Thoracic aorta (tissue), 2 donors: ENCODE measurements at regions not wholly inside any gene's neighbourhood (a gene's known extent, or its start where the extent isn't known, plus 50 kb on each side); places are given as distances from the start of the nearest gene placed in this dataset.
A peak's percentile ranks its signal among the peaks of the same experiment; 100 is the strongest.

Source experiments
- ATAC-seq: fragments of 150-250 bp; one replicate; pipeline ENCODE4 v1.8.0; 2017; ENCODE audit warnings: low read depth; ENCODE audit not compliant: insufficient number of reproducible peaks, low FRiP score
- DNase-seq: peaks from one replicate; pipeline ENCODE4 v3.0.0-alpha.2; 2020; ENCODE audit warnings: low spot score
- H3K27ac ChIP-seq, 2 donors: fragments of 200-600 bp; sonication (generic); 1 replicate in 1 of 2; 2 replicates in 1 of 2; pipeline ENCODE4 v1.5.1; 2016; ENCODE audit warnings: mild to moderate bottlenecking in 2 of 2, moderate library complexity in 2 of 2
- H3K27me3 ChIP-seq: fragments of 200-600 bp; sonication (generic); replicated peaks from 2 replicates; pipeline ENCODE4 v1.6.0; 2016; ENCODE audit warnings: mild to moderate bottlenecking; ENCODE audit not compliant: insufficient read depth
- H3K36me3 ChIP-seq: fragments of 200-600 bp; sonication (generic); one replicate; pipeline ENCODE4 v1.5.1; 2016
- H3K4me1 ChIP-seq, 2 donors: fragments of 200-600 bp; sonication (generic); 1 replicate in 1 of 2; 2 replicates in 1 of 2; pipeline versions ENCODE4 v1.5.1 to v1.6.0; 2016; ENCODE audit warnings: low read depth in 2 of 2, mild to moderate bottlenecking in 1 of 2; ENCODE audit not compliant: control insufficient read depth in 1 of 2
- H3K4me3 ChIP-seq: fragments of 200-600 bp; sonication (generic); 2 replicates; pipeline ENCODE4 v1.5.1; 2016; ENCODE audit warnings: mild to moderate bottlenecking
- H3K9me3 ChIP-seq: fragments of 200-600 bp; sonication (generic); 2 replicates; pipeline ENCODE4 v1.5.1; 2016
- TF ChIP-seq, protein P1 (sequence below): fragments of 200-600 bp; sonication (generic); IDR thresholded peaks from one replicate; pipeline ENCODE4 v1.5.1; 2019; ENCODE audit warnings: antibody characterized with exemption

DNA sequence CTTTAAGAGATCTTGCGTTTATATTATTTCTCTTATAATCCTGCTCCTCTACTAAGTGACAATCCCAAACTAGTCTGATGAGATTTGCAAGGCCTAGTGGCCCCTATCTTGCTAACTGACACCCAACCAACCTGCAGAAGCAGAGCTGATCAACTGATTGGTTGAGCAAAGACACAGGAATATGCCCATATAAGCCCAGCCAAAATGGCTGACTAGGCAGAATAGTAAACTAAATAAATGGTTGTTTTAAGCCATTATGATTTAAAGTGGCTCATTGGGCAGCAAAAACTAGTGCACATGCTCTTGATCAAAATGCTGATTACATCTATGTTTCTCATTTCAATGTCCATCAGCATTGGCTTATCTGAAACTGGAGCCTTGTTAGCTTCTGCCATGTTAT is 238.0 kb upstream of the PDE4D start:
- Histone ChIP-seq H3K36me3 (no peaks in the 10 kb centered on the region), H3K9me3 (no peaks in the 10 kb centered on the region), H3K4me1 (no peaks in the 10 kb centered on the region), H3K27me3 (no peaks in the 10 kb centered on the region), H3K27ac (no peak overlapping the region), H3K4me3 (no peak overlapping the region)
- TF ChIP-seq, protein P1, sequence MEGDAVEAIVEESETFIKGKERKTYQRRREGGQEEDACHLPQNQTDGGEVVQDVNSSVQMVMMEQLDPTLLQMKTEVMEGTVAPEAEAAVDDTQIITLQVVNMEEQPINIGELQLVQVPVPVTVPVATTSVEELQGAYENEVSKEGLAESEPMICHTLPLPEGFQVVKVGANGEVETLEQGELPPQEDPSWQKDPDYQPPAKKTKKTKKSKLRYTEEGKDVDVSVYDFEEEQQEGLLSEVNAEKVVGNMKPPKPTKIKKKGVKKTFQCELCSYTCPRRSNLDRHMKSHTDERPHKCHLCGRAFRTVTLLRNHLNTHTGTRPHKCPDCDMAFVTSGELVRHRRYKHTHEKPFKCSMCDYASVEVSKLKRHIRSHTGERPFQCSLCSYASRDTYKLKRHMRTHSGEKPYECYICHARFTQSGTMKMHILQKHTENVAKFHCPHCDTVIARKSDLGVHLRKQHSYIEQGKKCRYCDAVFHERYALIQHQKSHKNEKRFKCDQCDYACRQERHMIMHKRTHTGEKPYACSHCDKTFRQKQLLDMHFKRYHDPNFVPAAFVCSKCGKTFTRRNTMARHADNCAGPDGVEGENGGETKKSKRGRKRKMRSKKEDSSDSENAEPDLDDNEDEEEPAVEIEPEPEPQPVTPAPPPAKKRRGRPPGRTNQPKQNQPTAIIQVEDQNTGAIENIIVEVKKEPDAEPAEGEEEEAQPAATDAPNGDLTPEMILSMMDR: no peak
- no peak for ATAC-seq
- DNase-seq: no peak

DNA sequence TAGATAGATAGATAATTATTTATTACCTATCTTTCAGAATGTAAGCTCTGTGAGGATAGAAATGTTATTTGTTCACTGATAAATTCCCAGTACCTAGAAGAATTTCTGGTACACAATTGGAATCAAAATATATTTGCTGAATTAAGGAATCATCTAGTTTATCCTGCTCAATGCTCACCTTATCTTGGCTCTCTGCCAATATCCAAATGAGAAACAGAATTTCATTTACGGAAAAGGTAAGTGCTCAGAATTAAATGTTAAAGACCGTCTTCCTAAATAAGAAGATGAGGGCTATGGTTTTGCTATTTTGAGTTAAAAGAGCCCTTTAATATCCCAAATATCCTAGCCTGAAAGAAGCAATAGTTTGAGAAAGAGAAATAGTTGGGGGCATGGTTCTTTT is 232.1 kb upstream of the PDE4D start:
- TF ChIP-seq, protein P1: no peak

DNA sequence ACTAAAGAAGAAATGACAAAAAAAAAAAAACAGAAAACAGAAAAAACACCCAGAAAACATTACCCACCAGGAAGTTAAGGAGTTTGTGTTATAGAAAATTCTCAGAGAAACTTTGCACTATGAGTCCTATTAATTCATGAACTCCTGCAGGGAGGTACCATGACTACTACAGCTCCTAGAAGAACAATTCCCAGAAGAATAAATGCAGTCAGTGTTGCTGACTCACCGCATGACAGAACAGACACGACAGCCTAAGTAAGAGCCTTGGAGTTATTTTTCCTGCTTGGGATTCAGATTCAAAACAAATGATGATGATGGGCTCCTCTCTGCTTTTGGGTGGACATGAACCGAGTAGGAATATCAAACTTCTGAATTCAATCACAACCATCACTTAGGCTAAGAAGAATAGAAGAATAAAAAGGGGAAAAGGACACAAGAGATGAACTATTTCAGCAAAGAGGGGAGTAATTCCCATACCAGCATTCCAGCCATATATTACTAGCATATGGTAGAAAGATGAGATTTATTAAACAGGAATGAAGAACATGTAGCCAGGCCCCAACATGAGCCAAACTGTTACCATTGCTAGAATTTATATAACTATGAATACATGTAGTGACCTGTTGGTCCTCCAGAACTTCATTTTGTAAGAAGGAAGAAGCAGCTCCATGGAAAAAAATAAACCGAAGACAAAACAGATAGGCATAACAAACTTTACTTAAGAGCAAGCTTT is 209.6 kb upstream of the PDE4D start:
- TF ChIP-seq, protein P1: no peak
- DNase-seq: no peak

More for the DNA sequence above, 232.1 kb upstream of the PDE4D start:
- no peak for ATAC-seq
- Histone ChIP-seq H3K9me3 (no peaks in the 10 kb centered on the region), H3K4me3 (no peak overlapping the region), H3K27me3 (no peaks in the 10 kb centered on the region), H3K4me1 (no peaks in the 10 kb centered on the region), H3K27ac (no peak overlapping the region), H3K36me3 (no peaks in the 10 kb centered on the region)
- no peak for DNase-seq

DNA sequence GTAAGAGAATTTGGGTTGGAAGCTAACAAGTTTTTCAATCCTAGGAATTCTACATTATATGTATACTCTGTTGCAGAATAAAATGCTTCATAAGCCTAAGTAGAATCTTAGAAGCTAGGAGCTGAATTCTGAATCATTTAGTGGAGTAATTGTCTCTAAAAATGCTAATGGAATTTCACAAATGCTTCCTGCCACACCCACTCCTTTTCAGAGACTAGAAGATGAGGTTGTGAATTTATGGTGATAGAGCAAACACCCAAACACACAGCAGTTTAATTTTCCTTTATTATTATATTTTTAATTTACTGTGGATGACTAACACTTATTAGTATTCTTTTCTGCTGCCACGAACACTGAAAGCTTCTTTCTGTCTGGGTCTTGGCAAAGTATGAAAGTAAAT is 208.0 kb upstream of the PDE4D start:
- Histone ChIP-seq H3K27ac (no peak overlapping the region), H3K9me3 (no peaks in the 10 kb centered on the region), H3K36me3 (no peaks in the 10 kb centered on the region), H3K4me1 (peaks cover 0 to 8% of the 10 kb centered on the region in 2 donors), H3K27me3 (no peaks in the 10 kb centered on the region), H3K4me3 (no peak overlapping the region)
- DNase-seq (no peak), ATAC-seq (no peak)
- TF ChIP-seq, protein P1: no peak

More for the DNA sequence above, 209.6 kb upstream of the PDE4D start:
- Histone ChIP-seq H3K4me3 (no peak overlapping the region), H3K9me3 (no peaks in the 10 kb centered on the region), H3K36me3 (no peaks in the 10 kb centered on the region), H3K27ac (no peak overlapping the region), H3K27me3 (no peaks in the 10 kb centered on the region), H3K4me1 (peaks cover 0 to 8% of the 10 kb centered on the region in 2 donors)
- no peak for ATAC-seq

DNA sequence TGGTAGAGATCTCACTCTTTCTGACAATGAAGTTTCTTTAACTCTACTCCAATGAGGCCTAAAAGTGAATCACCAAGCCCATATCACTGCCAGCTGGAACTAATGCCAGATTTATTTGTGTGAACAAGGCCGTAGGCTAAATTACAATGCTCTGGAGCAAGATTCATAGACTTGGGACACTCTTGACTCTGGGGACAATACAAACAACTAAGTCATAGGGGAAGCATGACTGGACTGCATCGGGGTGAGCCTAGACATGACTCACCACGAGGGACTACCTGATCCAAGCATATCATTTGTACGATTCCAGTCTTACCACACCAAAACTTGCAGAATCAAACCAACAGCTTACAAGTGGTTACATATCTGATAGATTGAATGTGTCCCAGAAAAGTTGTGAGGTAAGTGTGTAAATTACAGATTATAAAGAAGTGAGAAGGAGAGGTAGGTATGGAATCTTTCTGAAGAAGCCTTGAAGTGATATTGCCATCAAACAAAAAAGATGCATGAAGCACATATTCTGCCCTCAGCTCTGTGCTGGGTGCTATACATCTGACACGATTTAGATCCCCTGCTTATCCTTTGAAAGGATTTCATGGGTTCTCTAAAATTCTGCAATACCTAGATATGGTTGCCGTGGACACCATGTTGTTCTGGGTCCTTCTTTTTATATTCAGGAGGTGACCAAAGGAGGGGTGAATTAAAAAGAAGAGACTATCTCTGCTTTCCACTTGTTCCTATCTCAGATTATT is 199.3 kb upstream of the PDE4D start:
- no peak overlapping the region for H3K4me3 ChIP-seq
- no peaks in the 10 kb centered on the region for H3K36me3 ChIP-seq
- H3K9me3 ChIP-seq: peaks cover 3% of the 10 kb centered on the region
- no peaks in the 10 kb centered on the region for H3K27me3 ChIP-seq
- TF ChIP-seq, protein P1: no peak
- no peaks in the 10 kb centered on the region for H3K4me1 ChIP-seq
- no peak for DNase-seq
- peak overlapping the region in 1 of 2 donors; percentile 21 for H3K27ac ChIP-seq
- peak; percentile 36 for ATAC-seq
